GM18508 (cell line): ENCODE measurements at regions not wholly inside any gene's neighbourhood (a gene's known extent, or its start where the extent isn't known, plus 50 kb on each side); places are given as distances from the start of the nearest gene placed in this dataset.

Source experiments
- ATAC-seq: cut with Tn5 transposase; IDR thresholded peaks from one replicate; pipeline ENCODE4 v1.9.1; 2021; ENCODE audit warnings: moderate number of reproducible peaks; ENCODE audit not compliant: insufficient read depth, unreplicated experiment

DNA sequence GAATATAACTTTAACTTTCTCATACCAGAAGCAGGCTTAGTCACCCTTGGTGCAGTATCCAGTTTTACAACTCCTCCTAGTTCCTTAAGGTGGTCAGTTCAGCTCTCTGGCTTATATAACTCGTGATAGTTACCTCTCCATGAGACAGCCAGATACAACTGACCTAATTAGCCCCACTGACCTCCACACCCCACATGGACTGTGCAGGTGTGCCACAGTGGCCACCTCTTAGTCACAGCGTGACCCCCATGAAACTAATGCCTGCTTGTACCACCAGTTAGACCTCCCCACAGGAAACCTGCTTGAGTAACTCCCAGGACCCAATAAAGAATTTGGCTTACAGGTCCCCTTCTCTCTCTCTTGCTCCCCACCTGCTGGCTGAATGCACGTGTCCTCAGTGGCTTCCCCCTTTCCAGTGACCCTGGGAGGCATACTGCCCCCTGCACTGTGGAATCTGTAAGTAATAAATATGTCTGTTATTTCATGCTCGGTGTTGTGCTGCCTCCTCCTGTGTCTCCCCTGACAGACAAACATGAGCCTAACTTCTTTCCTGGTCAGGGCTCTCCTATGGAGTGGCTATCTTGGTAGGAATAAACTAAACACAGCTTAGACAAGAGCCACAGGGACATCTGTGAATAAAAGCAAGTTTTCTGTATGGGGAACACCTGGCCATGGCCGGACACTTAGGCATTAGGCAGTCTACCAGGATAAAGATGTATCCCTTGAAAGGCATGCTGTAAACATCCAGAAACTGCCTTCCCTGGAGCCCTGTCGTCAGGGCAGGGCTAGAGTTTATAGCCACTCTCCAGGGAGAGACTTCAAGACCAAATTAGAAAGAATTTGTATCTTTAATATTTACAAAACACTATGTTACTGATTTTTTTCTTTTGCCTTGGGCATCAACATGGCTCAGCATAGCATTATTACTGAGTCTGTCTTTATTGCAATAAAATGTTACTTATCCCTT is 209.7 kb upstream of the BOD1L1 start:
- ATAC-seq: no peak

DNA sequence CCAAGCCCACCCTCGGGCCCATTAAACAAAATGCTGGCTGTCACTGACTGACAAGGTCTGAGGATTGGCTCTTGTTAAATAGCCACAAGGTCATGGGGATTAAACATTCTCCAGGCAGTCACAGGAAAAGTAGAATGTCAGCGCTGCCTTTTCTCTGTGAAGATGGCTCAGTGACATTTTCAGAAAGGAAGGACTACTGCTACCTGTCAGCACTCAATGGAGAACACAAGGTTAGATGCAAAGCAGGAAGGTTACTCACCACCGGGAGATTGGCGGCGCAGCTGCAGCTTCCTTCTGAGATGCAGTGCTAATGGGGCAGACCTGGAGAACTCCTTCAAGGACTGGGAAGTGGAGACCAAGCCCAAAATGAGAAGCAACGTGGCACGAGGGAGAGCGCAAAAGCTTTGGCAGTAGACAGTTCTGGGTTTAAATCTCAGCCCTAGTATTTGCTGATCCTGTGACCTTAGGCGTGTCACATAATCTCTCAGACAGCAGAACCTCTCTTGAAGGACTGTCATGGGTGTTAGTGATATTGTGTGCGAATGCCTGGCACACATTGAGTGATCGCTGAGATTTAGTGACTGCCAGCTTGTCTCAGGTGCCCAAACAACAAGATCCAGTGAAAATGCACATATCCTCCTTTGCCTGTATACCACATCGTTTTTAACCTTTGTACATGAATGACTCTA is 213.1 kb upstream of the BOD1L1 start:
- ATAC-seq: no peak

DNA sequence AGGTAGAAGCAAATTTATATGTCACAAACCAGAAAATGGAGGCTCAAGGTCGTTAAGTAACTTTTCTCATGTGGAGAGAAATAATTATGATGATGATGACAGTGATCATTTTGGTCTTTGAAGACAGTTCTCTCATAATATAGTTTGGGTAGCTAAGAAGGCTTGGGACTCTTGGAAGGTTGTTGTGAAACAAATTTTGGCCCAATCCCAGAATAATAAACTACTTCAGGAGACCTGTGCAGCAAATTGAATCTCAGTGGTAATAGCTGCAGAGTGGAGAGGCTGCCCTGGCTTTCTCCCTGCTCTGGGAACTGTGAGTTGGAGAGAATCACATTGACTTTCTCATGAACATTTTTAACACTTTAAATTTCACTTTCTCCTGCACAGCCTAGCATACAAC is 217.2 kb upstream of the BOD1L1 start:
- ATAC-seq: no peak

DNA sequence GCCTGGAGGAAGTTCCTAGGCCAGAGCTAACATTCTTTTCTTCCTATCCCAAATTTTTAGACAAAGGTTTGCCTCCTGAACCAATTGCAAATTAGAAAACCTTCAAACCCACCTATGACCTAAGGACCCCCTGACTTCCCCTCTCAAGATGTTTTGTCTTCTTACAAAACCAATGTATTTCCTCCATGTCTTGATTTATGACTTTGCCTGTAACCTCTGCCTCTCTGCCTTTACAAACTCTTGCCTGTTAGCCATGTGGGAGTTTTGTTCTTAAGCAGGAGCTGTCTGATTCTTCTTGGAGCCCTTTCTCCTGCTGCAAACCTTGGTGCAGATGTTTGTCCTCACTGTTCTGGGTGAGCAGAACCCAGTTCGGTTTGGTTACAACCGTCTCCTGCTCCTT is 222.3 kb upstream of the BOD1L1 start:
- no peak for ATAC-seq

GRCh38 chr4:13851085-13851940 is 223.8 kb upstream of the BOD1L1 start:
- no peak for ATAC-seq

DNA sequence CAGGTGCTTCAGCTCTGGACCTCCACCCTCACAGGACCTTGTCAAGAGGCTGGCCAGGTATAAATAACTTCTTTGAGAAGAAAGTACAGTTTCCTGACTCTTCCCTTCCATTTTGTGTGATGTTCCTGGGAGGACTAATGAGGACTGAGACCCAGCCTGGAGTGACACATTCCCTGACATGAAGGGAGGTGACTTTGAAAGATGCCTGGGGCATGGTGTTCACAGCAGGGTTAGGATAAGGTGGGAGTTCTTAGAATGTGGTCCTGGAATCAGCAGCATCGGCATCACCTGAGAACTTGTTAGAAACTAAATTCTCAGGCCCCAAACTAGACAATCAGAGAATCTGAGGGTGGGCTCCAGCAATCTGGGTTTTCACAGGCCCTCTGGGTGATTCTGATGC is 224.9 kb upstream of the BOD1L1 start:
- no peak for ATAC-seq

DNA sequence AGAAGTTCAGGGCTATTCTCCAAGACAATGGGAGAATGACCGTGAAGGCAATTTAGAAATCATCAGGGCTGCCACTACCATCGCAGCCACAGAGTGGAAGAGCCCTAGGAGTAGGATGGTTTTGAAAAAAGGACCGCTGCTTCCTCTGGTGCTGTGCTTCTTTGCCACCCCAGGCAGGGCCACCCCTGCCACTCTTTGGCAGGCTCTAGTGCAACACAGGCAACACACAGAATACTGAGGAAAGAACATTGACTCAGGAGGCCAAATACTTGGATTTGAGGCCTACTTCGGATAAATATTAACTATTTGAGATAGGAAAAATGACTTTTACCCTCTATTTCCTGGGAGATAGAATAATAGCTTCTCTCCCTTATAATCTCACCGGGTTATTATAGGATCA is 228.9 kb upstream of the BOD1L1 start:
- ATAC-seq: no peak

- ATAC-seq: no peak
These were observed 229.9 kb upstream of the BOD1L1 start for GRCh38 chr4:13857397-13857796.

- no peak for ATAC-seq
These were observed 230.3 kb upstream of the BOD1L1 start for GRCh38 chr4:13857800-13858199.

DNA sequence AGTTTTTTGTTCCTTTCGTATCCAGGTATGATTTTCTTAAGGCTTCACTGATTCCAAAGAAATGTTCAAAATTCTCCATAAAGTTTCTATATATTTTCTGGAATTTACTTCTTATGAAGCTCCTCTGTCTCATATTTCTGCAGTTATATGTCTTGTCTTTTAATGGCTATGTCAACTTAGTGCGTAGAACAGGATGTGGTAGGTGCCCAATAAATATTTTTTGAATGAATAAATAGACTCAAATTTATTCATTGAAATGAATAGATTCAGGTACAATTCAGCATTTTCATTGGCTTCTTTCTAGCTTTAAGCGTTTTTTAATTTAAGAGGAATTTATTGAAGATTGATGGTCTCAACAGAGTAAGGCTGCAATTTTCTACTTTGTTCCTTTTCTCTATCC is 231.9 kb upstream of the BOD1L1 start:
- ATAC-seq: no peak

DNA sequence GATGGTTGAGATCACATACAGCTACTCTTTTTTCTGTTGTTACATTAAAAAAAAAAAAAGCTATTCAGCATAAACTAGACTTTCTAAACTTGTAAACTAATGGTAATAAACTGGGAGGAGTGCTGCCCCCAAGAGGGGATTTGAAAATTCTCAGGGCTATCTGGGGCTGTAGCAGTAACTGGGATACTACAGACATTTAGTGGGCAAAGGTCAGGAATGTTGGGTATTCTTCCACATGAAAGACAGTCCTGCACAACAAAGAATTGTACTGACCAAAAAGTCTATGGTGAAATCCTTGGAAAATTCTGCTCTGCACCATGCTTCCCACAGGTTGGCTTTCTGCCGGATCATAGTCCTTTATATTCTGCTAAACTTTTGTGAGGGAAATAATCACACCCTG is 232.6 kb upstream of the BOD1L1 start:
- no peak for ATAC-seq

- ATAC-seq: no peak
These were observed 238.5 kb upstream of the BOD1L1 start for GRCh38 chr4:13865871-13866669.

GRCh38 chr4:13866881-13867280 is 239.4 kb upstream of the BOD1L1 start:
- no peak for ATAC-seq

GRCh38 chr4:13872155-13872554 is 244.6 kb upstream of the BOD1L1 start:
- no peak for ATAC-seq

DNA sequence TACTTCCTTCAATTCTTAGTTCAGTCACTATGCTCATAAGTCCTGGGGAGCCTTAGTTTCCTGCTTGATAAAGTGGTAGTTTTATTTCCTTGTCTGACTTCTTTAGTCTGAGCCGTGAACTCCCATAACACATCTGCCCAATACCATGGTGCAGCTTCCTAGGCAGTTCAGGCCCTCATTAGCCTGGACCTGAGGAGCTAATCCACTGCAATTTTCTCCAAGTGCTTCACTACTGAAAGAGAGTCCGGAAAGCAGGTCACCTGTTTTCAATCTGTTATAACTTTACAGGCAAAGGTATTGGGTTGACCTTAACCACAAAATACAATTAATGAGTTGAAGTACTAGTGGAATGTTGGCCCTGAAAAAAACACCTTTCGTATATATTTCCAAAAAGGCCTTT is 245.4 kb upstream of the BOD1L1 start:
- no peak for ATAC-seq

DNA sequence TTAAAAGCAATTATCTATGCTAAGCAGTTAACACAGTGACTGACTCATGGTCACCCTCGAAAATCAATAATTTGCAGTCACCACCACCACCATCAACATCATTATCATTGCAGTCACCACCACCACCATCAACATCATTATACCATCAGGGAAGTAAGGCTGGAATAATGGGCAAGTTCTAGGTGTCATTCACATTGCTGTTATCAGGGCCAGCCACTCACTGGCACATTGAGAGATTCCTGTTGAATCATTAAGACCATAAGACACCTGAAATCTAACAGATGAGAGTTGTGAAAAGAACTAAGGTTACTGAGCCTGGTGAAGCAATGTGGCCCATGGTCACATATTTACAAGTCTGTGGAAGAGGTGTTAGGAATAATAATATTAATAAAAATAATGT is 247.7 kb upstream of the BOD1L1 start:
- no peak for ATAC-seq

DNA sequence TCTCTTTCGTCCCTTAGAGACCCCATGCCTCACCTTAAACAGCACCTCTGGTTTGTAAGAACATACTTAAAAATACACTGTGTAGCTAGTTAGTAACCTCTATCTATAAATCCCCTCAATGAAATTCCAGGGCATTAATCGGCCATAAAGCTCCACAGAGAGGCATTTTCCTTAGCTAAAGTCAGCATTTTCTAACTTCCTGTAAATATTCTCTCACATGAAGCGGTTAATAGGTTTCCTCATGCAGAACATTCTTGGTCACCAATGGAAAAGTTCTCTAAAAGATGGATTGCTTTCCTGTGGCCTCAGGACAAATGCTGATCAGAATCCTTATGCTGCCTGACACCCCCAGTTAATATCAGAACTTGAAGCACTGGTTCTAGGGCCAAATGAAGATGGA is 248.6 kb upstream of the BOD1L1 start:
- ATAC-seq: no peak

DNA sequence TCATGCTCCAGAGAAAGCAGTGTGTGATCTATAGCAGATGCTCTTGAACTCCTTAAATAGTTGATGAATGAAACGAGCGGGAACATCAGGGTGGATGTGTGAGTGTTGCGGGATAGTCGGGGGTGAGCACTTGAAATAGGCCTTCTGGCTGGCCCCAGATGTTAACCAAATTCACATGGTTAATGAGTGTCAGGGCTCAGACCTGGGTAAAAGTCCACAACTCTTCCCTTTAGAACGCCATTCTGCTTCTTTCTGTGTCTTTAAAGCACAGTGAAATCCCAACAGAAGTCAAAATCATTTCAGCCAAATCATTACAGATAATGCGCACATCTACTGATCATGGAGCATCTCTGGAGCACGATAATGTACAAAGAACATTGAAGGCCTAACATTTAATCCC is 249.4 kb upstream of the BOD1L1 start:
- no peak for ATAC-seq

GRCh38 chr4:13877626-13878025 is 250.1 kb upstream of the BOD1L1 start:
- ATAC-seq: no peak

DNA sequence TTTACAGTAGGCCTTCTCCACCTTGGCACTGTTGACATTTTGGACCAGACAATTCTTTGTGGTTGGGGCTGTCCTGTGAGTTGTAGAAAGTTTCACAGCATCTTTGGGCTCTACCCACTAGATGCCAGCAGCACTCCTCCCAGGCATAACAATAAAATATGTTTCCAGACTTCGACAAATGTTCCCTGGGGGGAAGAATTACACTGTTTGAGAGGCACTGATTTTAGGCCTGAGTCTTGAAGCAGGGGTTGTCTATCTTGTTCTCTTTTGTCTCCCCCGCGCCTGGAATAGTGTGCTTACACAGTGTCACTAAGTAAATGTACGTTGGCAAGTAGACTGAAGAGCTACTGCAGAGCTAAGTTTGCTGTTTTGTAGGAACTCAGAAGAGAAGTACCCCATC is 254.4 kb upstream of the BOD1L1 start:
- no peak for ATAC-seq
